Endodermal cell (in vitro differentiated cells): ENCODE measurements at regions not wholly inside any gene's neighbourhood (a gene's known extent, or its start where the extent isn't known, plus 50 kb on each side); places are given as distances from the start of the nearest gene placed in this dataset.

ENCODE experiments used
- DNase-seq: peaks from one replicate; pipeline ENCODE4 v3.0.0-alpha.2; 2017
- H3K27ac ChIP-seq: 2 replicates; pipeline ENCODE4 v1.5.1; 2013; ENCODE audit warnings: mild to moderate bottlenecking, low read depth, low read length, moderate library complexity
- H3K27me3 ChIP-seq: 2 replicates; pipeline ENCODE4 v1.6.1; 2013; ENCODE audit warnings: mild to moderate bottlenecking, low read length, moderate library complexity; ENCODE audit not compliant: insufficient read depth, control insufficient read depth, poor library complexity, severe bottlenecking
- H3K36me3 ChIP-seq: 2 replicates; pipeline ENCODE4 v1.7.0; 2013; ENCODE audit warnings: mild to moderate bottlenecking, low read length, moderate library complexity; ENCODE audit not compliant: control insufficient read depth, insufficient read depth
- H3K4me1 ChIP-seq: one replicate; pipeline ENCODE4 v1.7.0; 2013; ENCODE audit warnings: low read length; ENCODE audit not compliant: control insufficient read depth, insufficient read depth
- H3K4me3 ChIP-seq: 2 replicates; pipeline ENCODE4 v1.5.1; 2013; ENCODE audit warnings: mild to moderate bottlenecking, low read length, moderate library complexity
- H3K9ac ChIP-seq: 2 replicates; pipeline ENCODE4 v1.6.1; 2013; ENCODE audit warnings: mild to moderate bottlenecking, low read length, moderate library complexity; ENCODE audit not compliant: poor library complexity, severe bottlenecking; ENCODE audit errors: extremely low read depth
- H3K9me3 ChIP-seq: 2 replicates; pipeline ENCODE4 v1.6.1; 2013; ENCODE audit warnings: mild to moderate bottlenecking, low read length, moderate library complexity; ENCODE audit not compliant: control insufficient read depth
- H3K27ac Mint-ChIP-seq: 2 replicates; pipeline ENCODE4 v1.8.0; 2020; ENCODE audit warnings: mixed read lengths
- H3K27me3 Mint-ChIP-seq: 2 replicates; pipeline ENCODE4 v1.8.0; 2021; ENCODE audit warnings: mild to moderate bottlenecking, mixed read lengths; ENCODE audit not compliant: insufficient read depth
- H3K36me3 Mint-ChIP-seq: 2 replicates; pipeline ENCODE4 v1.8.0; 2020; ENCODE audit warnings: low read depth, mixed read lengths
- H3K4me1 Mint-ChIP-seq: 2 replicates; pipeline ENCODE4 v1.8.0; 2020; ENCODE audit warnings: mixed read lengths
- H3K4me3 Mint-ChIP-seq: 2 replicates; pipeline ENCODE4 v1.8.0; 2020; ENCODE audit warnings: mild to moderate bottlenecking, moderate library complexity, mixed read lengths
- H3K9me3 Mint-ChIP-seq: 2 replicates; pipeline ENCODE4 v1.8.0; 2020; ENCODE audit warnings: mild to moderate bottlenecking, mixed read lengths
- WGBS, 2 experiments: methylation state at CpG; one replicate each; pipeline versions ENCODE4 v1.1.5 to v1.1.7; 2013; ENCODE audit warnings: missing lambda C conversion rate in 2 of 2, mixed read lengths in 1 of 2; ENCODE audit not compliant: insufficient coverage in 1 of 2, insufficient read length in 1 of 2; 5-methylcytosine and 5-hydroxymethylcytosine counted together
- TF ChIP-seq, protein P1 (sequence below): fragments of 200-600 bp; sonication (generic); conservative IDR thresholded peaks from 2 replicates; pipeline ENCODE4 v1.5.0; 2021; ENCODE audit warnings: antibody characterized with exemption, mild to moderate bottlenecking

DNA sequence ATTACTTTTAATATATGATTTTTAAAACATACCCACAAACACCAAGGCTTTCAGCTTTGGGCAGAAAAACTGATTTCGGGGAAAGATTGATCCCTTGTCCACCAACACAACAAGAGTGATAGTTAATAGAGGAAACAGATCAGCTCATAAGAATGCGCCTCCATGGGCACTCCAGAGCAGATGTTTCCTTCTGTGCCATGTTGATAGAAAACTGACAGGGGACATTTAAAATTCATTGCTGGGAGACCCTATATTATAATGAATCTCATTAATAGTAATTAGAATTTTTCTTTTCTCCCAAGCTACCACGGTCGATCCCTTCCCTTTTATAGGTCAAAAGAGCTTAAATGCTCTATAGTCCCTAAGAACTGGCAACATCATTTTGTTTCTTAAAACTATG is 431.2 kb downstream of the IRS2 start:
- Histone ChIP-seq H3K9me3 (no peaks in the 10 kb centered on the region), H3K4me3 (no peak overlapping the region), H3K27ac (no peak overlapping the region), H3K4me1 (peaks cover 3% of the 10 kb centered on the region), H3K36me3 (no peaks in the 10 kb centered on the region), H3K27me3 (no peaks in the 10 kb centered on the region), H3K9ac (no peak overlapping the region)
- H3K27ac Mint-ChIP-seq = no peak overlapping the region
- H3K27me3 Mint-ChIP-seq = peaks cover 4% of the 10 kb centered on the region
- 96% methylated on average over 4 of the region's 4 CpGs; no CpG with 5 or more reads in 1 of the 2 experiments for whole genome bisulfite sequencing, 2 experiments
- peaks cover 9% of the 10 kb centered on the region for H3K4me1 Mint-ChIP-seq
- peaks cover 2% of the 10 kb centered on the region for H3K9me3 Mint-ChIP-seq
- no peak overlapping the region for H3K4me3 Mint-ChIP-seq
- no peak for DNase-seq
- TF ChIP-seq, protein P1, sequence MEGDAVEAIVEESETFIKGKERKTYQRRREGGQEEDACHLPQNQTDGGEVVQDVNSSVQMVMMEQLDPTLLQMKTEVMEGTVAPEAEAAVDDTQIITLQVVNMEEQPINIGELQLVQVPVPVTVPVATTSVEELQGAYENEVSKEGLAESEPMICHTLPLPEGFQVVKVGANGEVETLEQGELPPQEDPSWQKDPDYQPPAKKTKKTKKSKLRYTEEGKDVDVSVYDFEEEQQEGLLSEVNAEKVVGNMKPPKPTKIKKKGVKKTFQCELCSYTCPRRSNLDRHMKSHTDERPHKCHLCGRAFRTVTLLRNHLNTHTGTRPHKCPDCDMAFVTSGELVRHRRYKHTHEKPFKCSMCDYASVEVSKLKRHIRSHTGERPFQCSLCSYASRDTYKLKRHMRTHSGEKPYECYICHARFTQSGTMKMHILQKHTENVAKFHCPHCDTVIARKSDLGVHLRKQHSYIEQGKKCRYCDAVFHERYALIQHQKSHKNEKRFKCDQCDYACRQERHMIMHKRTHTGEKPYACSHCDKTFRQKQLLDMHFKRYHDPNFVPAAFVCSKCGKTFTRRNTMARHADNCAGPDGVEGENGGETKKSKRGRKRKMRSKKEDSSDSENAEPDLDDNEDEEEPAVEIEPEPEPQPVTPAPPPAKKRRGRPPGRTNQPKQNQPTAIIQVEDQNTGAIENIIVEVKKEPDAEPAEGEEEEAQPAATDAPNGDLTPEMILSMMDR = no peak
- peaks cover 1% of the 10 kb centered on the region for H3K36me3 Mint-ChIP-seq

DNA sequence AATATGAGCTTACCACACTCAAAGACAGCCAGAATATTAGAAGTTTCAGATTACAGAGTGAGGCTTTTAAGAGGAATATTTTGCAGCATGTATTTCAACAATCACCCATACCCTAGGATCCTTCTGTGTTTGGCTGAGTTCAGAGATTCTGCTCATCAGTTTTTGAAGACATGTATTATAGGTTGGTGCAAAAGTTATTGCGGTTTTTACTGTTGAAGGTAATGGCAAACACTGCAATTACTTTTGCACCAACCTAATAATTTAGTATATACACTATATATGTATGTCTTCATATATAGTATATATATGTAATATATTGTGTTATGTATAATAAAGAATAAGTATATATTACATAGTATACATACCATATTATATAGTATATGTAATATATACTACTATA is 435.1 kb downstream of the IRS2 start:
- Mint-ChIP-seq H3K9me3 (peaks cover 2% of the 10 kb centered on the region), H3K4me3 (no peak overlapping the region), H3K27me3 (peaks cover 2% of the 10 kb centered on the region), H3K27ac (no peak overlapping the region), H3K36me3 (peaks cover 1% of the 10 kb centered on the region), H3K4me1 (peaks cover 2% of the 10 kb centered on the region)
- no peak for DNase-seq
- Histone ChIP-seq H3K9me3 (no peaks in the 10 kb centered on the region), H3K36me3 (no peaks in the 10 kb centered on the region), H3K9ac (no peak overlapping the region), H3K4me3 (no peak overlapping the region), H3K27me3 (no peaks in the 10 kb centered on the region), H3K27ac (no peak overlapping the region), H3K4me1 (no peaks in the 10 kb centered on the region)
- TF ChIP-seq, protein P1 = no peak
- WGBS, 2 experiments = no CpG with 5 or more reads among the region's 1 CpG

DNA sequence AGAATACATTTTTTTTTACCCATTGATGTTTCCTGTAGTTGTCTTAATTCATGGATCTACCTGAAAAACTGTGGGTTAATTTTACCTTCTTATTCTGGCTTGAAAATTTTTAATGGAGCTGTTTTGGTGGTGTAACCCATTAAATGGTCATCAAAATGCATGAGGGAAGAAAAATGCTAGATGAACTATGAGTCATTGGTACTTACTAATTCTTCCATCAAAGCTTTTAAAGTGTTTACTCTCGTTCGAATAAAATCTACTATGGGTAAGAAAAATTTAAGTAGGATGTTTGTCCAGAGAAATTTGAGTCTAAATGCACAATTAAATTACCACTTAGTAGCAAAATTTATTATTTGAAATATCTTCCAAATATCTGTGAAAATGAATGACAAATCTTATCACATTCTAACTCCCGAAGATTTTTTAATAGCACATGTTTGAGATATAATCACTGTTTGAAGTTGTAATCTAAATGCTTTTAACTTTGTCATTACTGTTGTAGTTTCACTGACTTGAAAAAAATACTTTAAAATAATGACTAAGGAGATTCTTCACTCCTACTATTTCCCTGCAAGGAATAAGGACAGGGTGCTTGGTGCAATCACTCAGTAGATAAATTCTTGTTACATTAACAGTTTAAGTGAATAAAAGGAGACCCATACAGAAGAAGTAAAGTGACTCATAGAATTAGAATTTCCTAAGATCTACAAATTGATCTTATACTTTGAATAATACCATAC is 437.7 kb downstream of the IRS2 start:
- no peak overlapping the region for H3K4me3 Mint-ChIP-seq
- H3K27me3 Mint-ChIP-seq = peaks cover 4% of the 10 kb centered on the region
- no peaks in the 10 kb centered on the region for H3K9me3 ChIP-seq
- no peak for DNase-seq
- 100% methylated on average over 1 of the region's 3 CpGs; no CpG with 5 or more reads in 1 of the 2 experiments for WGBS, 2 experiments
- H3K27ac ChIP-seq = no peak overlapping the region
- H3K4me1 ChIP-seq = peaks cover 5% of the 10 kb centered on the region
- no peaks in the 10 kb centered on the region for H3K27me3 ChIP-seq
- H3K36me3 ChIP-seq = no peaks in the 10 kb centered on the region
- H3K4me3 ChIP-seq = no peak overlapping the region
- peaks cover 1% of the 10 kb centered on the region for H3K36me3 Mint-ChIP-seq
- H3K4me1 Mint-ChIP-seq = peaks cover 8% of the 10 kb centered on the region
- H3K9me3 Mint-ChIP-seq = peaks cover 2% of the 10 kb centered on the region
- TF ChIP-seq, protein P1 = no peak
- no peak overlapping the region for H3K27ac Mint-ChIP-seq
- H3K9ac ChIP-seq = no peak overlapping the region
